HG03571 (cell line): ENCODE measurements at regions not wholly inside any gene's neighbourhood (a gene's known extent, or its start where the extent isn't known, plus 50 kb on each side); places are given as distances from the start of the nearest gene placed in this dataset.
"Not testable (repeated sequence)": the region's sequence is repeated elsewhere in the genome, so short reads cannot be mapped to it uniquely, and the experiment has no call there.

Source experiments
- ATAC-seq: cut with Tn5 transposase; IDR thresholded peaks from one replicate; pipeline ENCODE4 v1.9.1; 2021; ENCODE audit not compliant: unreplicated experiment

DNA sequence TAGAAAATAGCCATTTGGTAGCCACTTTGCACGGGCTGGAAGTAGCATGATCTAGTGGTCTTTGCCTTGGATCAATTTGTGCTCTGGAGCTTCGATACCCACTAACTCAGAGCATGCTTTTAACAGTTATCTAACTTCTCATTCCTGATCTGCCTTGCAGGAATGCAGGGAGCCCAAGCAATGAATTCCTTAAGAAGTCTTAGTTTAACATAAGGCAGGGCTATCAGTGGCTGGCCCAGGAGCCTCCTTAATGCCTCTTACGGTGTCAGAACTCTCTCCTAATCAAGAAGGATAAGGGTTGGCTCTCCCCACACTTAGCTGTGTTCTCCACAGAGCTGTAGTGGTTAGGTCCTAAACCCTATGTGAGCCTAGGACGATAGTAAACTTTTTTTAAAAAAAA is 95.8 kb upstream of the TBCA start:
- ATAC-seq: no peak

DNA sequence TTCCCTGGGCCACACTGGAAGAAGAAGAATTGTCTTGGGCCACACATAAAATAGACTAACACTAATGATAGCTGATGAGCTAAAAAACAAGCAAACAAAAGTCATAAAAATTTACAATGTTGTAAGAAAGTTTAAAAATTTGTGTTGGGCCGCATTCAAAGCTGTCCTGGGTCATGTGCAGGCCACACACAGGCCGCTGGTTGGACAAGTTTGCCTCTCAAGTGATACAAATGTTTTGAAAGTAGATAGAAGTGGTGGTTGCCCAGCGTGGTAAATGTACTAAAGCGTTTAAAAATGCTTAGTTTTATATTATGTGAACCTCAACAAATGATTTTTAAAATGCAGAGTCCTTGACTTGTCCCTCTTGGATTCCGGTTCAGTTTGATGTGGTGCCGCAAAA is 94.9 kb upstream of the TBCA start:
- ATAC-seq: no peak

DNA sequence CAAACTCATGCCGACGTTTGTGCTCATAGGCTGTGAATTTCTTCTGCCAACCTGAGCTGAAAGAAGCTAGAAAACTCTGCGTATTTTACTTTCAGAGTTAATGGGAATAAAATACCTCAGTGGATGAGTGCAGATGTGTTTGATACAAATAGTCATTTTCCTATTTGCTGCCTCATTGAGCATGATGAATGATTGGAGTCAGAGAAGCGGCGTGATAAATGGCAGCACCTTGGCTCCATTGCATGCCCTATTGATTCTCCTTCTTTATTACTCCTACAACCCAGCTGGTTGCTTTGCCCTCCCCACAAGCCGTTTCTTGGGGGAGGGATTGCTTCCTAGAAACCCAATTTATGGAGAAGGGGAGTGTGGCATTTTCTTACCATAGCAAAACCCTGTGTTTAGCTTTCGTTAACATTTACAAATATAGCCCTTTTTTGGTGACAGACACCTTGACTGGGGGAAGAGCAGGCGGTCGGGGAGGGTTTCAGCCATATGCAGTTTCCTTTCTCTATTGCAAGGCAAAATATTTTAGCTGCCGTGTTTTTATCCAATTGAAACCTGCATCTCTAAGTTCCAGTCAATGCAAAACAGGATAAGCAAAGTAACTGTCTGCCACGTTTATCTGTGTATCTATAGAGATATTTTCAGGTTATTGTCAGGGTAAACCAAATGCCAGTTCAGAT is 93.1 kb upstream of the TBCA start:
- ATAC-seq: no peak

DNA sequence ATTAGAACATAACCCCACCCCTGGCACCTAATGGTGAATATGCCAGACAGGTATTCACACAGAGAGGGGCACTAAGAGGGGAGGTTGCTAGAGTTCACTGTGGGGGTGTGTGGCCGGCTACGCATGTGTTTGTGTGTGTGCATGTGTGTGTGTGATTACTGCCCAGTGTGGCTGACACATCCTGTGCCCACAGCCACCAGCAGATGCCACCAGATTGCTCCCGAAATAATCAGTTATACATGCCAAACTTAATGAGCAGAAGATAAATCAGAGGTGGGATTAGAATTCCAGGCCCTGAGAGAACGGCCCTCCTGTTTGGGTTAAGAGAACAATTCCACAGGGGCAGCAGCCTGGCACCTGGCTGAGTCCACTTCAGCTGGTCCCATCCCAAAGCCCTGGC is 91.8 kb upstream of the TBCA start:
- no peak for ATAC-seq

DNA sequence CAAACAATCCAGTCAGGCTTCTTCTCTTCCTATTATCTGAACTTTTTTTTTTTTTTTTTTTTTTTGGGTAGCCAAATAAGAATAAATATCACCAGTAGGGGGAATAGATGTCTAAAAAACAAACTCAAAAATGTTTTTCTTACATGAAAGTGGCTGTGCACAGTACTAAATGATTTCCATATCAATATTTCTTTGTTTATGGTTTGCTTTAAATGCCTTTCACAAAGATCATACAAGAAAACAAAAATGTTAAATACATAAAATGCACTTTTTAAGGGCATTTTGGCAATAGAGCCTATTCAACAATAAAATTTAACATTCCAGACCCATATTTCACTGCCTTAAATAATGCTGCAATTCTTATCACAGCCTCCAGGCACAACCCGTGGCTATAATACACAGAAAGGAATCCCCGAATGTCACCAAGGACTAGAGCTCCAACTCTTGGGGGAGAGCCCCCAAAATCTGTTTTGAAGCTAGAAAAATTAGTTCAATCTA is 91.1 kb upstream of the TBCA start:
- no peak for ATAC-seq

DNA sequence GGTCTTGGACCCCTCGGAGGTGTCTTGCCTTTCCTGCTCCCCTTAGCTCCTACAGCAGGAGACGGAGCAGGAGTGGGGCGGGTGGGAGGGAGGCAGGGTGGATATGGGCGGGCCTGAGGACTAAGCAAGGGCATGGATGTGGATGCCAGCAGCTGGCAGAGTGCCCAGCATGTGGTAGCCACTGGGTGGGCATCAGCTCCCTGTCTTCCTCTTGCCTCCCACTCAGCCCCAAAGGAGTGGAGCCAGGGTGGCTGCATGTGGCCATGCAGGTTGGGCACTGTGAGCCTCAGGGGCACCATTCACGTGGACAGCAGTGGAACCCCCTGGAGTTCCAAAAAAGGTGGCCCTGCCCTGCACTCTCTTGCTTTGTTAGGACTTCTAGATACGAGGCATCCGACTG is 90.1 kb upstream of the TBCA start:
- no peak for ATAC-seq

DNA sequence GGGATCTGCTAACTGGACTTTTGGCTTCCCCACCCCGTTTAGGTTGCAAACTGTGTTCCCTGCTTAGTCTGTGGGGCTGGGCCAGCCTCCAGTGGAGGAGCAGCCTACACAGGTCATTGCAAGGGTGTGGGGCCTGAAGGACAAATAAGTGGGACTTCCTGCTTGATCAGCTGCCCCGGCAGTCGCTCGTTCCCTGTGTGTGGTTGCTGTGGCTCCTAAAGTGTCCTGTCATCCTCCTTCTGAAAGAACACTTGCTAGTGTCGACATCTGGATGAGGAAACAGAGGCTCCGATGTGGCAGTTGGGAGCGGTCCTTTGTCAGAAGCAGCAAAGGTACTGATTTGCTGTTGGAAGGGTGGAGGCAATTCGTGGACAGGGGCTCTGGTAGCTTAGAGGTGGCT is 88.9 kb upstream of the TBCA start:
- no peak for ATAC-seq

DNA sequence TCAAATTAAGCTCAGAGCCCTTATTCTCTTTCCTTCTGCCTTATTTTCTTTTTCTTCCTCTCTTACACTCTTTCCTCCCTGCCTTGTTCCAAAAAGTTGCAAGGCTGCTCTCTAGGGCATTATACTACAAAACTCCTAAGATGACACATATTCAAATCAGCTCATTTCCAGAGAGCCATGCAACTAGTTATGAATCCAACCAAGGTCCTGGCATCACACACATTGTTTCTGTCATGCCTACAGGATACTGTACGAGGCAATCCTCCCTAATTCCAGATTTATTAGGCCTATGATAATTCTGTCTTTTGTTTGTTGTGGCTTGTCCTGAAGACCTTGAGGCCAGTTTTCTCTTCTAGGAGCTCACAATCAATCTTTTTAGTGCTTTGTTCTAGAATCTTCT is 87.0 kb upstream of the TBCA start:
- ATAC-seq: no peak

DNA sequence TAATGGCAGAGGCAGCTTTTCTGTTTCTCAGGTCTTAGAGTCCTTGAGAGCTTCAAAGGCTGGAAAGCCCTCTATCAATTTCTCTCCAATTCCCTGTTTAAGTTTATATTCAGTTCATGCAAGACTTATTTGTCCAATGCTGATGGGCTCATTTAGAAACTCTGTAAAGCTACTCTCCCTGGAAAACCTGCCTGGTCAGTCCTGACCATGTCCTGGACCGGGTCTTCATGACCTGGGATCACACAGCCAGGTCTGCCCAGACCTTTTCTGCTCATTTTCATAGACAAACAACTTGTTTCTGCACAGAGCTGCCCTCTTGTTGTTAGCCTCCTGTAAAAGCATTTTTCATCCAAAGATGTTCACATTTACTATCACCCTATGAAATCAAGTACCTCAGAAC is 85.4 kb upstream of the TBCA start:
- ATAC-seq: no peak

DNA sequence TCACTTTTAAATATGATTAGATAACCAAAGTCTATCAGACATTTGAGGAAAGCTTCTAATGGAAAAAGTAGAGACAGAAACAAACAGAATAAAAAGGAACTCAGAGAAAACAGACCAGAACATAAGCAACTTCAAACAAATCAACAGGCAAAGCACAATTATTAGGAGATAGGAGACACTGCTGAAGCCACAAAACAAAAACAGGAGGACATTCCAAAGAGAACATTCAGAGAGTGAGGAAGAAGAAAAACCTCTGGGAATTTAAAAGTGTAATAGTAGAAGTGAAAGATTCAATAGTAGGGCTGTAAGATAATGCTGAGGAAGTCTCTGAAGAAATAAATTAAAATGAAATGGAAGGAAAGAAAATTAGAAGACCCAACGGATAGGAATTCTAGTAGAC is 83.2 kb upstream of the TBCA start:
- no peak for ATAC-seq

DNA sequence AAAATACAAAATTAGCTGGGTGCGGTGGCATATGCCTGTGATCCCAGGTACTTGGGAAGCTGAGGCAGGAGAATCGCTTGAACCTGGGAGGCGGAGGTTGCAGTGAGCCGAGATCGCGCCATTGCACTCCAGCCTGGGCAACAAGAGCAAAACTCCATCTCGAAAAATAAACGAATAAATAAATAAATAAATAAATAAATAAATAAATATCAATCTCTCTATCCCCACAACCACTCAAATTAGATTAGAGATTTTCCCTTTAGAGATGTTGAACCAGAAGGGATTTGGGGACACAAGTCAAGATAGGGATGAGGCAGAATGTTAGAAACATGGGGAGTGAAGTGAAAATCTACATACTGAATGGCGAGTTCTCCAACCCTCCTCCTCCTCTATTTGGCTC is 82.5 kb upstream of the TBCA start:
- not testable (repeated sequence) for ATAC-seq

DNA sequence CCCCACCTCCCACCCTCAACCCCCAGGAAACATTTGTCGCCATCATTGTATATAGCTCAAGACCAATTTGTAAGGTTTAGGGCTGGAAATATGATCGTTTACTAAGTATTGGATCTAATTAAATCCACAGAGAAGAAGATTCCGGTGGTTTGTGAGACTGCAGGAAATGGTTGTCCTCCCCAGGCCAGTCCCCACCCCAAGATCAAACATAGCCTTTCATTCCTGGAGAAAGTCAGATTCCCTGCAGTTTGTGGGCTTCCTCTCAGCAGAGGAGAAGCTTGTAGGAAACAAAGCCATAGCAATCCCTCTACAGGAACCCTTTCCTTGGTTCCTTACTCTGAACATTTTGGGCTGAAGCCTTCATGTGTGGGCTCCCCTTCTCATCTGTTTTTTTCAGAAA is 79.2 kb upstream of the TBCA start:
- ATAC-seq: no peak

DNA sequence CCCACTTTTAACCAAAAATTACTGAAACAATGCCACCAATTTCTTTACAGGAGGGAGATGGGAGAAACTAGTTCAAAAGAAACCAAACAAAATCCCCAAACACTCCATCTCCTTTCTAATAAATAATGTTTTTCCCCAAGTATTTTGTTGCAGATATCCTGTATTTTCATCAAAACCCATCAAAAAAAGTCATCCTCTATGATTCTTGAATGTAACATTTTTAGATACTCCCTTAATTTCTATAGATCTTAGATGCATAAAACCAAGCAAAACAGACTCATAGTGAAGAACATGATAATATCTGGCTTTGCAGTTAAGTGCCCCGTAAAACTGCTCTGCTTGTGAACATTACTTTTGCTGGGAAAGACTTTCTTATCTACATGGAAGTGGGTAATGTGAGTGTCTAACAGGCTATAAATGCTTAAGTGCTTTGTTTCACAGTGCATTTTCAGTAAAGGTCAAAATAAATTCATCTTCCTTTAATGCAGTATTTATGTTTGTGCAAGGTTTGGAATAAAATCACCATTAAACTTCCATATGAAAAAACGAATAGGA is 77.3 kb upstream of the TBCA start:
- ATAC-seq: no peak

DNA sequence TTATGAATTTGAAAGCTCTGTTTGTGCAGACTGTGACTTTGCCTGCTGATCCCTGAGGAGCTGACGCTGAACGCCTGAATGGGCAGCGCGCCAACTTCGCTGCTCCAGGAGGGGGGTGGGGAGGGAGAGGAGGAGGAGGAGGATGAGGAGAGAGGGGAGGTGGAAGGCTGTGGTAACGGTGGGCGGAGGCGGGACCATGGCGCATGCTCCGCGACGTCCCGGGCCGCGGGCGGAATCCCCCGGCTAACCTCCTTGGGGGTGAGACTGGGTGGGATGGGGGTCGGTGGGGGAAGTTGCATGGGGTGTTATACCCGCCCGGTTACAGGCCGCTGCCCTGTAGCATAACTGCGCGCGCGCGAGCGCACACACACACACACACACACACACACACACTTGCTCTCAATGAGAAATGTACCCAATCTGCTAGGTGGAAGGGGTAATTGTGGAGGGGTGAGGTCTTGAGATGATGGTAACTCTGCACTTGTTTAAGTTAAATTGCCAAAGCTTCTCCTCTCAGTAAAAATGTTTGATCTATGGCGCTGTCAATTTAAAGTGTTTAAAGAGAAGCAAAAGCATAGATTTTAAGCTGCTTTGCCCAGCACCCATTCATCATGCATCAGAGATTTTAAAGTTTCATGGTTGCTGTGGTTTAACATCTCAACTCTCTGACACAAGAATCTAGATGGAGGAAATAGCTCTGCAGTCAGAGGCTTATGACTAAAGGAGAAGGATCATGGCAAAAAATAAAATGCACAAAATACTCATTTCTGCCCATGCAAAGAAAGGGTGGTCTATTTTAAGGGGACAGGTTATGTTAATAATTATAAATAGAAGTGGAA is 76.6 kb upstream of the TBCA start:
- peak; percentile 64 for ATAC-seq

DNA sequence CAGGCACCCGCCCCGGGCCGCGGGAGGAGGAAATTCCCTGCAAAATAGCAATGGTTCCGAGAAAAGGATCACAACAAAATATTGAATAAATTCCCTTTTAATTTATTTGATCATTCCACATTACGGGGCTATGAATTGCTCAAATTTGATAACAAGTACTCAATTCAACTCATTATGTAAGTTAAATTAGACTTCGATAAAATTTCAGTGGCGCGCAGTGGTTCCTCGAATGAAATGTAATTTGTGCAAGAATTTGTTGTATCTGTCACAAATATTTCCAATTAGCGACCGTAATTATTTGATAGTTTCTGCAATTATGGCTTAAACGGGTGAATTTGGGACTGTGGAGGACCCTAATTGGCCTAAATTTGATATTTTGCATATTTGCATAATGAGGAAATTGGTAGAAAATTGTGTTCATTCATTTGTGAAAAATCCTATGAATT is 76.0 kb upstream of the TBCA start:
- ATAC-seq: no peak

DNA sequence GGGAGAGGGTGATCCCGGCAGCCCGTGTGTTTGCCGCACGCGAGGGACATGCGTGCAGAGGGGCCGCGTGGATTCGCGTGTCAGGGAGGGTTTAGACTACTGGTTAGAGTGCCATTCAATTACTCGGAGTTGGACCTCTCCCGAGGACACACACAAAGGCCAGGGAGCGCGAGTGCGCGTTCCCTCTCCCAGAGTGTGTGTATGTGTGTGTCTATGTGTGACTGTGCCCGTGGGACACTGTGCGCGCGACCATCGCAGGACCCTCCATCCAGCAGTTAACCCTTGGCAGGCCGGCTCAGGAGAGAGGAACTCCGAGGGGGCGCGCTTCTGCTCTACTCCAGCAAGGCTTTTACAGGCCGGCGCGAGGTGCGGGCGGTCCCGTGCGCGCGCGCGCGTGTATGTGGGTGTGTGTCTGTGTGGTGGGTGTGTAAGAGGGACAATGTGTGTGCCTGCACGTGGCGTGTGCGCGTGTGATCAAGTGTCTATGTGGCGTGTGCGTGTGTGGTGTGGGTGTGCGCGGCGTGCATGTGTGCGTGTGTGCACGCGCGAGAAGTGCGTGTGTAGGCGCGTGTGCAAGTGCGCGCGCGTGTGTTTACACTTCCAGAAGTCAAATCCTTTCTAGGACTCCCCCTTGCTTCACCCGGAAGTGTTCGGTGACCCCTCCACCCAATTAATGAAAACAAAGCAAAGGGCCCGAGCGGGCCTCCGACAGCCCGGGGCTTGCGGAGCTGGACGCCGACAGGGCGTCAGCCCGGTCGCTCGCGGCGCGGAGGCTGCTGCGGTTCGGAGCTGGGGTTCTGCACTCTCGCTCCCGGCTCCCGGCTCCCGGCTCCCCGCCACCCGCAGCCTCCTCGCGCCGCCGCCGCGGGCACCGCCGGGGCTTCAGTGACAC is 75.3 kb upstream of the TBCA start:
- ATAC-seq: no peak

DNA sequence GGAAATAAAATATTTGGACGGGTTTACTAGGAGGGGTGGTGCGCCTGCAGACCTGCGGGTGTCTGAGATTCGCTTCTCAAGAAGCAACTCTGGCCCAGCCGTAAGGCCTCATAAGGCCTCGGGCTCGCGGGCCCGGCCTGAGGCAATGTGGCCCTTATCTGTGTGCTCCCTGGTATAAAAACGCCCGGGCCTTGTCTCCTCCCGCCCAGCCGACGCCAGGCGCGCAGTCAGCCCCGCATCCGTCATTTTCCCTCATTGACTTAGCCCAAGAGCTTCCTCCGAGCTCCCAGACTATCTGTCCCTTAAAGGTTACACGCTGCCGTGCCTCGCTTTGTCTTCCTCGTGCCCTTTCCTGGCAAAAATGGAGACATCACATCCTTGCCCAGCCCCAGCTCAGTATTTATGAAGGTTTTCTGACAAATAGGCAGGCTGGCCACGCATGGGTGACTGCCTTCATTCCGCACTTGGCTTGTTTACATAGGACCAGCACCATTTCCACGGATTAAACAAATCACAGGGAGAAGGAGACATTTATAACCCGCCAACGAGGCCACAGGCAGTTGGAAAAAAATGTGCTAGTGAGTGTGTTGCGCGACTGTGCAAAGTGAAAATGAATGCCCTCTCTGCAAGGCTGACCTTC is 74.5 kb upstream of the TBCA start:
- no peak for ATAC-seq

DNA sequence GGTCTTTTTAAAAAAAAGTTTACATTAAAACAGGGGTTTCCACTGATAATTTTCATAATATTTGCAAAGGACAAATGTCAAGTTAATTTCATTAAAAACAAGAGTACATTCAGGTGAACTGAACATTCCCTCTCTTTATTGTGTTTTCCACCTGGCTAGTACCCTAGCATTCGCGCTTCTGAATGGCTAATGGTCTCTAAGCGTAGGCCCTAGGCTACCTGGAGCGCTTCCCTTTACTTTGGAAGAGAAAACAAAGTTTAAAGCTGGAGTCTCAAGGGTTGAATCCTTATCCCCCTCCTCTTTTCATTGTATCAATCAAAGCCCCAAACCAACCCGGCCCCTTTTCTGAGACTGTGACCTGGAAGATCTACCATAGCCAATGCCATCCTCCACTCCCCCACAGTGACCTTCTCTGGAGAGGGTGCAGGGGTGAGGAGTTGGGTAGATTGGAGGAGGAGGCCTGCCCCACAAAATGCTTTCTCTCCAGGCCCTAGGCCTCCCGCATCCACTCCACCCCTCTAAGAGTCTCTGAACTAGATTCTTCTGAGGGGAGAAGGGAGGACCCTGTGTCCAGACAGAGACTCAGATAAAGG is 73.3 kb upstream of the TBCA start:
- ATAC-seq: no peak

DNA sequence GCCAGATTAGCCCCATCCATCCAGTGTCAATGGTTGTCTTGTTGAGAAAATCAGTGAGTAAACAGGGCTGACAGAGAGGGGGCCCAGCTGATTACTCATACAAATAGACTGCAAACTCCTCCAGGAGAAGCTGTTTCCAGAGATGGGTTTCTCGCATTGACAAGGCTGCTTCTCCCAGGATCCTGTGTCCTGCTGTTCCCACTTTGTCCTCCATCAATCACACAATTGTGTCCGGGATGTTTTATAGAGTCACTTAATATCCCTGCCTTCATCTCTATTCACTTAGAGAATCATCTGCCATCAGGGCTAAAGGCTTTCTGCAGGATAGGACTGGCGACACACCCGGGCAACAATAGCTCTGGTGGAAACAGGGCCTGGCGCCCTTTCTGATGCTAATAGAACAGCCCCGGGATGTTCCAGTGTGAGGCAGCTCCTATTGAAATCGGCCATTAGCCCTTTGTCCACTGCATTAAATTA is 71.7 kb upstream of the TBCA start:
- ATAC-seq: no peak

DNA sequence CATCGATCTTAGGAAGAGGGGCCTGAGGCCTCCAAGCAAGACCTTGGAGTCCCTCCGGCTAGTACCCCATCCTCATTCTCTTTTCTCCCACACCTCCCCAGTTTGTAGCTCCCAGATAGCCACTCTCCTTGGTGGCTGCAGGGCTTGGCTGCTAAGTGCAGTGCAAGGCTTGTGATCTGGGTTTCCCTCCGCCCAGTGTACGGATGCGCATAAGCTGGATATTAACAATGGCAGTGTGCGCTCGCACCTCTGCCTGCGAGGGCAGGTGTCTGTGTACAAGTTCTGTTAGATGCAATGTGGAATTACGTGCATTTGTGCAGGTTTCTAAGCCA is 71.0 kb upstream of the TBCA start:
- ATAC-seq: no peak
